ENCODE measurements at regions not wholly inside any gene's neighbourhood (a gene's known extent, or its start where the extent isn't known, plus 50 kb on each side); places are given as distances from the start of the nearest gene placed in this dataset.

- Histone ChIP-seq H3K27ac (ENCODE audit: low read depth) (no peak overlapping the region), H3K4me3 (ENCODE audit: low read depth, low read length) (no peak overlapping the region), H3K4me1 (ENCODE audit: insufficient read depth) (no peaks in the 10 kb centered on the region), H3K36me3 (ENCODE audit: insufficient read depth) (no peaks in the 10 kb centered on the region)
- no peak for DNase-seq (ENCODE audit: extremely low spot score)
- 76% methylated on average over 6 of the region's 6 CpGs for WGBS
These were observed 66.1 kb upstream of the WDR1 start for GRCh38 chr4:10182446-10183424.

- no peak for DNase-seq (ENCODE audit: extremely low spot score)
- Histone ChIP-seq H3K27ac (ENCODE audit: low read depth) (no peak overlapping the region), H3K4me3 (ENCODE audit: low read depth, low read length) (no peak overlapping the region), H3K36me3 (ENCODE audit: insufficient read depth) (no peaks in the 10 kb centered on the region), H3K4me1 (ENCODE audit: insufficient read depth) (no peaks in the 10 kb centered on the region)
- 83% methylated on average over 8 of the region's 8 CpGs for WGBS
These were observed 65.3 kb upstream of the WDR1 start for GRCh38 chr4:10181745-10182445.

- Histone ChIP-seq H3K4me3 (ENCODE audit: low read depth, low read length) (no peak overlapping the region), H3K4me1 (ENCODE audit: insufficient read depth) (no peaks in the 10 kb centered on the region), H3K27ac (ENCODE audit: low read depth) (no peak overlapping the region), H3K36me3 (ENCODE audit: insufficient read depth) (no peaks in the 10 kb centered on the region)
- no peak for DNase-seq (ENCODE audit: extremely low spot score)
- 71% methylated on average over 4 of the region's 4 CpGs for WGBS
These were observed 64.5 kb upstream of the WDR1 start for GRCh38 chr4:10180927-10181744.

GRCh38 chr4:10180603-10180926, 64.0 kb upstream of the WDR1 start:
- 80% methylated on average over 1 of the region's 1 CpG for WGBS

GRCh38 chr4:10179957-10180602, 63.5 kb upstream of the WDR1 start:
- H3K4me3 ChIP-seq (ENCODE audit: low read depth, low read length) = no peak overlapping the region
- H3K27ac ChIP-seq (ENCODE audit: low read depth) = no peak overlapping the region
- H3K4me1 ChIP-seq (ENCODE audit: insufficient read depth) = no peaks in the 10 kb centered on the region
- no peaks in the 10 kb centered on the region for H3K36me3 ChIP-seq (ENCODE audit: insufficient read depth)
- WGBS = 72% methylated on average over 4 of the region's 4 CpGs
- no peak for DNase-seq (ENCODE audit: extremely low spot score)

More at GRCh38 chr4:10180603-10180926, 64.0 kb upstream of the WDR1 start:
- Histone ChIP-seq H3K4me1 (ENCODE audit: insufficient read depth) (no peaks in the 10 kb centered on the region), H3K36me3 (ENCODE audit: insufficient read depth) (no peaks in the 10 kb centered on the region), H3K27ac (ENCODE audit: low read depth) (no peak overlapping the region), H3K4me3 (ENCODE audit: low read depth, low read length) (no peak overlapping the region)
- DNase-seq (ENCODE audit: extremely low spot score) = no peak

- Histone ChIP-seq H3K36me3 (ENCODE audit: insufficient read depth) (no peaks in the 10 kb centered on the region), H3K4me3 (ENCODE audit: low read depth, low read length) (no peak overlapping the region), H3K4me1 (ENCODE audit: insufficient read depth) (no peaks in the 10 kb centered on the region), H3K27ac (ENCODE audit: low read depth) (no peak overlapping the region)
- WGBS = 88% methylated on average over 5 of the region's 5 CpGs
- DNase-seq (ENCODE audit: extremely low spot score) = no peak
These were observed 62.2 kb upstream of the WDR1 start for GRCh38 chr4:10178763-10179162.

GRCh38 chr4:10175626-10176025, 59.0 kb upstream of the WDR1 start:
- Histone ChIP-seq H3K27ac (ENCODE audit: low read depth) (no peak overlapping the region), H3K36me3 (ENCODE audit: insufficient read depth) (no peaks in the 10 kb centered on the region), H3K4me1 (ENCODE audit: insufficient read depth) (no peaks in the 10 kb centered on the region), H3K4me3 (ENCODE audit: low read depth, low read length) (no peak overlapping the region)
- WGBS = 90% methylated on average over 7 of the region's 7 CpGs
- DNase-seq (ENCODE audit: extremely low spot score) = no peak

GRCh38 chr4:10173754-10174749, 57.5 kb upstream of the WDR1 start:
- Histone ChIP-seq H3K27ac (ENCODE audit: low read depth) (no peak overlapping the region), H3K36me3 (ENCODE audit: insufficient read depth) (no peaks in the 10 kb centered on the region)

GRCh38 chr4:10173037-10173753, 56.6 kb upstream of the WDR1 start:
- no peaks in the 10 kb centered on the region for H3K36me3 ChIP-seq (ENCODE audit: insufficient read depth)
- H3K4me1 ChIP-seq (ENCODE audit: insufficient read depth) = no peaks in the 10 kb centered on the region
- 26% methylated on average over 9 of the region's 9 CpGs for WGBS
- no peak overlapping the region for H3K4me3 ChIP-seq (ENCODE audit: low read depth, low read length)
- DNase-seq (ENCODE audit: extremely low spot score) = peak; percentile 37
- H3K27ac ChIP-seq (ENCODE audit: low read depth) = no peak overlapping the region

More at GRCh38 chr4:10173754-10174749, 57.5 kb upstream of the WDR1 start:
- no peak overlapping the region for H3K4me3 ChIP-seq (ENCODE audit: low read depth, low read length)
- H3K4me1 ChIP-seq (ENCODE audit: insufficient read depth) = no peaks in the 10 kb centered on the region
- DNase-seq (ENCODE audit: extremely low spot score) = peak; percentile 71
- 38% methylated on average over 10 of the region's 10 CpGs for WGBS

GRCh38 chr4:10172278-10172921, 55.8 kb upstream of the WDR1 start:
- no peaks in the 10 kb centered on the region for H3K36me3 ChIP-seq (ENCODE audit: insufficient read depth)
- no peak for DNase-seq (ENCODE audit: extremely low spot score)
- no peaks in the 10 kb centered on the region for H3K4me1 ChIP-seq (ENCODE audit: insufficient read depth)
- H3K27ac ChIP-seq (ENCODE audit: low read depth) = no peak overlapping the region
- 48% methylated on average over 12 of the region's 12 CpGs for WGBS
- no peak overlapping the region for H3K4me3 ChIP-seq (ENCODE audit: low read depth, low read length)

GRCh38 chr4:10171055-10171454, 54.5 kb upstream of the WDR1 start:
- Histone ChIP-seq H3K27ac (ENCODE audit: low read depth) (no peak overlapping the region), H3K4me1 (ENCODE audit: insufficient read depth) (no peaks in the 10 kb centered on the region), H3K36me3 (ENCODE audit: insufficient read depth) (no peaks in the 10 kb centered on the region), H3K4me3 (ENCODE audit: low read depth, low read length) (no peak overlapping the region)
- WGBS = 74% methylated on average over 3 of the region's 3 CpGs
- DNase-seq (ENCODE audit: extremely low spot score) = no peak

All from urinary bladder (tissue), 3 donors.